Activated CD8-positive, alpha-beta memory T cell treated with anti-CD3 and anti-CD28 coated beads, Interleukin-2, amount 50 U/mL, for 24 hours (primary cell): ENCODE measurements at regions not wholly inside any gene's neighbourhood (a gene's known extent, or its start where the extent isn't known, plus 50 kb on each side); places are given as distances from the start of the nearest gene placed in this dataset.

ENCODE experiments used
- DNase-seq: peaks from one replicate; pipeline ENCODE4 v3.0.0-alpha.2; 2020; ENCODE audit errors: extremely low read depth

- DNase-seq = no peak
These were observed 764.7 kb downstream of the MTRR start for GRCh38 chr5:8633696-8634095.

GRCh38 chr5:8634219-8634618 lies 765.3 kb downstream of the MTRR start:
- DNase-seq = no peak

GRCh38 chr5:8641786-8642505 lies 773.0 kb downstream of the MTRR start:
- no peak for DNase-seq

GRCh38 chr5:8644377-8644776 lies 775.4 kb downstream of the MTRR start:
- DNase-seq = no peak

- no peak for DNase-seq
These were observed 778.2 kb downstream of the MTRR start for GRCh38 chr5:8647111-8647510.

- DNase-seq = no peak
These were observed 781.2 kb downstream of the MTRR start for GRCh38 chr5:8650186-8650585.

DNA sequence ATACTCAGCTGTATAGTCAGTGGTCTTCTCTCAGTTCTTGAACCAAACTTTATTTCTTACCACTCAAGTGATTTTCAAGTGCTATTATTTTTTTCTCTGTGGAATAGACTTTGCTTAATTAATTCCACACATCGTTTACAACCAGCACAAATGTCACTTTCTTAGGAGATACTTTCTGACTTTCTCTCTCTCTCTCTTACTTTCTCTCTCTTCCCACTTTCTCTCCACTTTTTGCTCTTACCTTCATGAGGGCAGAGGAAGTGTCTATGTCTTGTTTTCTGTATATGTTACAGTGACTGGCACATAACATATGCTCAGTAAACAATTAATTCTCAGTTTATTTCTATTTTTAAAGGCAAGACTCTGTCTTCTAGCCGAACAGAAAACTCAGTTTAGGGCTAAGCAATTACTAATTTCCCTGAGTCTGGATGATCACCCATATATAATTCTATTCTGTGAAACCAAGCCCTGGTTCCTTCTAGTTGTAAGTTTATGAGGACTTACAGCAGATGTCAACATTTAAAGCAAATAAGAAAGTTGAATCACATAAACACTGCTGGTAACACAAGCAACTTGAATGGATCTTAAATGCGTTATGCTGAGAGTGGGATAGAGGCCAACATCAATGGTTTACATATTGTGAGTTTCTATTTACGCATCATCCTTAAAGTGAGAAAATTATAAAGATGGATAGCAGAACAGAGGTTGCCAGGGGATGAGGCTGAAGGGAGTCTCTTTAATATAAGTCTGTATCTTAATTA lies 791.4 kb downstream of the MTRR start:
- DNase-seq = no peak

- DNase-seq = no peak
These were observed 794.4 kb downstream of the MTRR start for GRCh38 chr5:8663374-8663773.

DNA sequence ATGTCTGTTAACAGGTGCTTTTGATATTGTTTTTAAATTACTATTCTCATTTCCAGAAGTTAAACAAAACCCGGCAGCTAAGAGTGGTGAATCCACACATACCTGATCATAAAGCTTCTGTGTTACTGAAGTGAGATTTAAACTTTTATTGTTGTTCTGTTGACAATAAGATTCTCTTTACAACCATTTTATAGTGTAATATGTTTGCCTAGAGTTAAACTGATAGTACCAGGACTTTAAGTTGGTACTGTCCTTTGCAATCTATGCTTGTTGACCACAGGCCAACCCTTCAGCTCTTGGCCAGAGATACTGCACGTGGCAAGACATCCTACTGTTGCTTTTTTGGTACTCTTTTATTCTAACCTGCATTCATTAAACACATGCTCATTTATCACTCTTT lies 806.2 kb downstream of the MTRR start:
- no peak for DNase-seq

GRCh38 chr5:8676695-8677094 lies 807.7 kb downstream of the MTRR start:
- DNase-seq = no peak

DNA sequence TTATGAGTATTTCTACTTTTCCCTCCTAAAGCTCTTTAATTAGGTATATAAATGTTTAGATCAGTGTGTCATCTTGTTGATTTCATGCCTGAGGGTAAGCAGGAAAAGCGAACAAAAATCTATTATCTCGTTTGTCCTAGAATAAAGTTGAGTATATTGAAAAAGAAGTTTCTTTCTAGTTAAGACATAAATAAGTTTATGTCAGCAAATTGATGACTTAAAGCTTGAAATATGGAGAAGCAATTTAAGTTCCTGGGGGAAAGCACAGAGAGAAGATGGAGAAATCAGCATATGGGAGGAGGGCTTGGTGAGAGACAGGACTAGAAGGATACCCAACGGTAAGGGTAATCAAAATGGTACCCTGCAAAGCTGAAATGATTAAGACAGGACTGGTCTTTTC lies 813.4 kb downstream of the MTRR start:
- no peak for DNase-seq

- no peak for DNase-seq
These were observed 814.5 kb downstream of the MTRR start for GRCh38 chr5:8683496-8683895.

- no peak for DNase-seq
These were observed 816.8 kb downstream of the MTRR start for GRCh38 chr5:8685704-8686103.

DNA sequence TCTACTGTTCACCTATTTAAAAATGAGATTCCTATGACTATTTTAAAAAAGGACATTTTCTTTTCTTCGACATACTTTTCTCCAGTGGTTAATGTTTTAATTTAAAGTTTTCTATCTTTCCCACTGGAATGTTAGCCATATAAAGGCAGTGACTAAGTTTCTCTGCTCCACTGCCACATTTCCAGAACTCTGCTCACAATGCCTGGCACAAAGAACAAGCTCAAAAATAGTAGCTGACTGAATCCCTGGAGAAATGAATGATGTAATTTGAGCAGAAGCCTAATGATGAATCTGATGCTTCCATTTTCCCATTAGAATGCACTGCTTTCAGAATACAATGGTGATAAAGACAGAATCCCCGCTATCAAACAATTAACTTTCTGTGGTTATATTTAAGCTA lies 817.8 kb downstream of the MTRR start:
- no peak for DNase-seq

GRCh38 chr5:8689773-8690172 lies 820.8 kb downstream of the MTRR start:
- DNase-seq = no peak

GRCh38 chr5:8691221-8691620 lies 822.3 kb downstream of the MTRR start:
- no peak for DNase-seq

DNA sequence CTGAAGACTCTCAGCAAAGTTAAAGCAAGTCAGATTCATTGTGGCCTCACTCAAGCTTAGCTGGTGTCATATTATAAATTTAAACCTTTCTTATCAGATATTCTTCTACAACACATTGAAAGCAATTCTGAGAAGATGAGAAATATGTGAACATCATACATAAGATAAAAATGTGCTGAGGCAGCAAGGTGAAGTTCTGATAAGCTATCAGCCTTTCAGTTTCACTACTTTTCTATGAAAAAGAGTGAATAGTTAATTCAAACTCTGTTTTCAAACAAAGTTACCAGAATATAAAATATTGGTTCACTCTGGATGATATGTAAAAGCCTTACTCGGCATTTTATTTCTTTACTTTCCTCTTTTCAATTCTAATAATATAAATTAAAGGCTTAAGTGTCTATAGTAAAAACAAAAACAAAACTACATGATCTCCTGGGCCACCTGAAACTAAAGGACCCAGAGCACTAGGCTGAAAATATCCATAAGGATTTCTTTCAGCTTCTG lies 824.4 kb downstream of the MTRR start:
- no peak for DNase-seq

DNA sequence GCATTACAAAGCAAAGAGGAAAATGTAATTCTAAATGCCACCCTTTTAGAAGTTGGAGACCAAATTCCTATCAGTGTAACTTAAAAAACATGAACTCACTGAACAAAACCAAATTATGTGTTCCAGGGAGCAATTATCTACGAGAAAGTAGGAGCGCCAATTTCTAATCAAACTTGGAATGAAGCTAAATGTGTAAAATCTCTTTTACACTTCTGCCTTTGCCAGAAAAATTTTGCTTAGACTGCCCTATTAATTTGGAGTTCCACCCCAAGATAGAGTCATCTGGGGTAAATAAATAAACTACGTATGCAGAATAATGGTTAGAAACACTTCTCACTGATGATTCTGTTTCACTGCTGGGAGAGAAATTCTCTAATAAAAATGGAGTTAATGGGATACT lies 825.6 kb downstream of the MTRR start:
- no peak for DNase-seq

GRCh38 chr5:8695902-8696845 lies 827.2 kb downstream of the MTRR start:
- no peak for DNase-seq

DNA sequence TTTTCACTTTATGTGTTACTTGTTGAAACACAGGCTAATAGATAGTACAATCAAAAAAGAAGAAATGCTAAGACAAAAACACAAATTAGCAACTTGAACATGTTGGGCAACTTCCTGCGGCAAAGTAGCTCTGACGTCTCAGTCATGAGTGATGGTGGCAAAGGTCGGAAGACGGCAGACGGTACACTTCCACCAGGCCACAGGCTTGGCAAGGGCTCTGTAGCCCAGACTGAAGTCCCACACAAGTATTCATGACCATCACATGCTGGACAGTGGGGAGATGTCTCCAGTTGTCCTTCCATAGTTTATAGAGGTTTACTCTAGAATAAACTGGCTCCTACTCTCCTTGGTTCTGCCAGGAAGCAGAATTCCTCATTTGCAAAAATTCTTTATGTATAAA lies 831.3 kb downstream of the MTRR start:
- no peak for DNase-seq

- no peak for DNase-seq
These were observed 831.7 kb downstream of the MTRR start for GRCh38 chr5:8700671-8701070.

DNA sequence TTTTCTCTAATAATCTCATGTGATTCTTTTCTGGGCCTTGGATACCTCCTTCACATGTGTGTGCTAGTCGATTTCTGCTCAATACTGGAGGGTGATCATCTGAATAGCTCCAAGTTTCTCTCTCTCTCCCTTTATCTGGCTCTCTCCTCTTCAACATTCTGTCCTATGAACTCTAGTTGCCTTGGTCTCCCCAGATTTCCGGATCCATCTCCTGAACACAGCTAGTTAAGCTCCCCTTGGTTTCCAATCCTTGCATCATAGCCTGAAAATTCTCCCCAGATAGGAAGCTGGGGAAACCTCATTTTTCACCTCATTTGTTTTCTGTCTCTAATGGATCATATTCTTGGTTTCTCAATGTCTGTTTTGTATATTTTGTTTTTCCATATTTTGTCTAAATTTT lies 832.3 kb downstream of the MTRR start:
- DNase-seq = no peak
